GM21367 (cell line): ENCODE measurements at regions not wholly inside any gene's neighbourhood (a gene's known extent, or its start where the extent isn't known, plus 50 kb on each side); places are given as distances from the start of the nearest gene placed in this dataset.

Source experiments
- ATAC-seq: cut with Tn5 transposase; IDR thresholded peaks from one replicate; pipeline ENCODE4 v1.9.1; 2021; ENCODE audit not compliant: unreplicated experiment

DNA sequence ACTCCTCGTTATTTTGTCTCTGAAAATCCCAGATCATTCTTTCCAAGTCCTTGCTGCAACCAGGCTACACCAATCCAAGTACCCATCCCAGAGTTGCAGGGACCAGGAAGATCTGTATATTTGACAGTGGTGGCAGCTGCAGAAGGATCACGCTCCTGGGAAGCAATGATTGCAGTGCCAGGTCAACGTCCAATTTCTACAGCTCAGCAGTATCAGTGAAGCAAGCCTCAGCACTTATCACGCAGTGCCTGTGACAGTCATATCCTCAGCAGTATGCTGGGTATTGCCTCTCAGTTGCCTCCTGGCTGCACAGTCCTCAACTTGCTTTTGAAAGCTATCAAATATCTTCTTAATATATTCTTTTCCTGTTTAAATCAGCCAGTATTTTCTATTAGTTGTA is 66.7 kb downstream of the BARHL2 start:
- ATAC-seq: no peak

DNA sequence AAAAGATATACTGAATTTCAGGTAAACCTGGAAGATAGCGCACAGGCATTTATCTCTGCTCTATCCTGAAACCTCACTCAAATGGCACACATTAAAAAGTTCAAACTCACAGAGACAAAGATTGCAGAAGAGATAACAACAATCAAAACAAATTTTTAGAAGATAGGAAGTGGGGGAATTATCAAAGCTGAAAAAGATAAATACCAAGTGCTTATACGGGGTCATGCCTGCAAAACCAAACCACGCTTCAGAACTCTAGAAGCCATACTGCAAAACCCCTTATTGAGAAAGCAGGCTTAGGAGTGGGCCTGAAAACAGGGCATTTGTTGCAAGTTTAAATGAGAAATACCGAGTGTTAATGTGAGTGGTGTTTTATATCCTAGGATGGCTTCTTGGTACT is 76.8 kb downstream of the BARHL2 start:
- ATAC-seq: no peak

DNA sequence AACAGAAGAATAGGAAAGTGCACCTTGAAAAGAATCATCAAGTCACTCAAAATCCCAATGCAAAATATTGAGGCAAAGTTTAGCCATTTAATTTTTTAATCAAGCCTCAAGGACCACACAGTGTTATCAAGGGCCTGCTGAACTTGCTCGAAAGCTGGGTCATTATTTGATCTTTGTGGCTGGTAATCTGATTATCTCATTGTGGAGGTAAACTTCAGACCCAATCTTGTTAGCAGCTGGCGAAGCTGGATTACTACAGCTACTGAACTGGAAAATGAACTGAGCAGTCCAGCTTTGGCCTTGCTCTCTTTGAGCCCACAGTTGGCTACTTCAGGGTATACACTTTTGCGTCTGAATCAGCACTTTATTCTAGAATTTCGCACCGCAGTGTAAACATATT is 94.4 kb downstream of the BARHL2 start:
- ATAC-seq: no peak

DNA sequence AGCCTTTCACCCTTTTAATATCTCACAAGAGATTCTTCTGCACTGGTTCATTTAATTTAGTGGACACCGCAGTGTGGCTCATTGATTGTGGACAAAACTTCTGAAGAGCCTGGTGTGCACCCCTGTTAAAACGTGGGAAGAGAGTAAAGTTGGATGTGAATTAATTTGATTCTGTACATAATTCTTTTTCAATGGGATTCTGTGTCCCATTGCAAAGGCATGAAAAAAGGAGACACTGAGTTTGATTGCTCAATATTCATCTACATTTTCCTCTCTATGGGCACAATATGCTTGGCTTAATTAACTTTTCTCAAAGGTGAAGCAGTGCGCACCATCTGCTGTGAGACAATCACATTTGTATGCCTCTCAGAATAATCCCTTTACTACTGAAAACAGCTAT is 95.1 kb downstream of the BARHL2 start:
- no peak for ATAC-seq

DNA sequence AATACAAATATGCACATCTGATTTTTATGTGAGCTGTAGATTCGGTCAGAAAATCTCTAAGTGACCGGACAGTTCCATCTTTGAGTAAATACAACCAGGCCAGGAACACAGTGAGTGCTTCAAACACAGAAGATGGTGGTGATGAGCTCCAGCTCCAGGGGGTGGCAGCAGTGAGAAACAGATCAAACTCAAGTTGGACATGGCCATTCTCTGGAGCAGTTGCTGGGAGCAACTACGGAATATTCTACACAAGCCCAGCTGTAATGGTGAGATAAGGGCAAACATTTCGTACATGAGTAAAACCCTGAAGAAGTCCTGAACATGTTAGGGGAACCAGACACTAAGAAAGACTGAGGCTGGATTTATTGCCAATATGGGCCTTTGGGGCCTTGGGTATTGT is 100.7 kb downstream of the BARHL2 start:
- ATAC-seq: no peak

DNA sequence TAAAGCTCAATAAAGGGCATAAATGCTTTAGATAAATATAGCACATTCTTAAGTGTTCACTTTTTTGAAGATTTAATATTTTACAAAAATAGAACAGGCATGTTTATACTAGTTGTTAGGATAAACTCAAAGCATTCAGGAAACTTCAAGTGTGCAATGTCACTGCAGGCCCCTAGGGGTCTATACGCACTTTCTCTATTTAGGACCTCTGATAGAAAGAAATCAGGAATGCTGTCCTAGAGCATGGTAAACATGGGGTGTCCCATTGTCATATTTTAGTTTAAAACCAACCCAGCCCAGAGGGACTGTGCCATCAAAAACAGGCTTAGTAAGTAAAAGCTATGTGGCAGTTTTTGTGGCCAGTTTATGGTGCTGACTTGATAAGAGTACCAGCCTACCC is 102.2 kb downstream of the BARHL2 start:
- peak; percentile 58 for ATAC-seq

DNA sequence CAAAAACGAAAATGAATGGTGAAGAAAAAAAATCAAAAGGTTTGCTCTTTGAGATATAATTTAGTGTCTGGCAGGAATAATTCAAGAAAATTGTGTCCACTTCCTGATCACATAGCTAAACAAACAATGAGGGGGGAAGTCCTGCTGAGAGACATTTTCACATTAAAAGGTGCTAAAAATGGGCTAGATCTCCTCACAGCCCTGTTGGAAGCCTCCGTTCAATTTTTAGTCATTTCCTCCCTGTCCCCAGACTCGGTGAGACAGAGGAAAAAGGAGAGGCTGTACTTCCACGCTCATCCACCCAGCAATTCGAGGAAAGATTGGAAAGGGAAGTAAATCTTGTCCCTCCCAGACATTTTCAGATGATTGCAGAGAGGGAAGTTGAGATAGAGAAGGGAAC is 103.7 kb downstream of the BARHL2 start:
- ATAC-seq: no peak

DNA sequence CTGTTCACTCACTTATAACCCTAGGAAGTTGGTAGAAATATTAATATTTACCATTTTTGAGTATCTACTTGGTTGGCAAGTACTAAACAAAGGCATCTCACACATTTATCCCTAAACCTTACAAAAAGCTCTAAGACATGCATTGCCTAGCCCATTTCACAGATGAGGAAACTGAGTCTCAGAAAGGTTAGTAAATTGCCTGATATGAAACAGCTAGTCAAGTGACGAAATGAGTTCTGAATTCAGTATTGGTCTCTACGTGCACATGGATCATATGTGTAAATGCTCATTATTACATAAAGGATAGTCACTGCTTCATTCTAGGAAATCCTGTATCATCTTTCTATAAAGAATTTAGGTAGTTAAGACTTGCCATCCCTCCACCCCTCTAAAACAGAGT is 105.1 kb downstream of the BARHL2 start:
- no peak for ATAC-seq

DNA sequence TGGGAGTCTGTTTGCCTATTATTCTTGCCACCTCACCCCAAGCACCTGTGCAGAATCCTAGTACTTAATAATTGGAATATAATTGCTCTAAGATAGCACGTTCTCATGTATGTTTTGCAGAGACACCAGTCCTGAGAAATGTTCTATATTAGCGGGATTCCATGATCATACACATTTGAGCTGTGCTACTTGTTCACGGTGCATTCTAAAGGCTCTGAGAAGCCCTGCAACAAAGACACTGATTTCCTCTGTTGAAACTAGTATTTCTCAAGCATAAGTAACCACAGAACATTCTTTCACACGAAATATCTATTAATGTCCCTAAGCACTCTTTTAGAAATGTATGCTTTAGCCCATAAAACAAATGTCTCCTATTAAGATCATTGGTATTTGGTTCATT is 109.4 kb downstream of the BARHL2 start:
- no peak for ATAC-seq

DNA sequence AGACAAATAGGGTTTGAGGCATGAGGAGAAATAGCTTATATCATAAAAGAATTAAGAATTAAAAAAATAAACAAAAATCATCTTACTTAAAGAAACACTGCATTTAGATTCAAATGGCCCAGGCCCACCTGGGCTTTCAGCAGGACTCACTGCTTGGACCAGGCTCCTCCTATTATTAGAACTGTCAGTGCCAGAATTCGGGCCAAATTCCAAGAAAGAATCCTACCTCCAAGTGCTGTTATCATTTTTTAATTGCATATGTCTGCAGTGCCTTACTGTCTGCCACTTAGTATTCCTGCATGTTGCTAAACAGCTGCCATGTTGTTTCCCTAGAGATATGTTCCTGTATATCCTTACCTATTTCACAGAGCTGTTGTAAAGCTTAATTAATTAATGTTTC is 112.0 kb downstream of the BARHL2 start:
- no peak for ATAC-seq

DNA sequence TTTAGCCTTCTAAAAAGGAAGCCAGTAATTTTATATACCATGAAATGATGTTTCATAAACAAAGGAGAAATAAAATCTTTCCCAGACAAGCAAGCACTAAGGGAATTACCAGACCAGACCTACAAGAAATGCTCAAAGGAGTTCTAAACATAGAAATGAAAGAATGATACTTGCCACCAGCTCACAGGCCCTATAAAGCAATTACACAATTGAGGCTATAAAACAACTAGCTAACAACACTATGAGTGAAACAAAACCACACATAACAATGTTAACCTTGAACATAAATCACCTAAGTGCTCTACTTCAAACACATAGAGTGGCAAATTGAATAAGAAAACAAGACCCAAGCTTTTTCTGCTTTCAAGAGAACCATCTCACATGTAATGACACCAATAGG is 123.8 kb downstream of the BARHL2 start:
- ATAC-seq: no peak

DNA sequence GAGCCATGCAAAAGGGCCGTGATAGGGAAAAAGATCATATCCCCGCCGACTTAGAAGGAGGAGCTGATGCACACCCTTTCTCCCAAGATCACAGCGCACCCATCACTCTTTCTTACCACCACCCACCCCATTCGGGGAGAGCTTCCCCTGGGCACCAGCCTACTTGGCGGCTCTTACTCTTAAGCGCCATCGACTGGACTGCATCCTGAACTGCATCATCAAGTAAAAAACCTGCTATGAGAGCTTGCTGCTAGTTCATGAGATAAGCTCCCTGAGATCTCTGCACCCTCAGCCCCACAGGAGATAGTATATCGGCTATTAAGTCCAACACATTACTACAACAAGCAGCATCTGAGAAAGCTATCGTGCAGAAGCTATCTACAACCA is 125.1 kb downstream of the BARHL2 start:
- no peak for ATAC-seq

DNA sequence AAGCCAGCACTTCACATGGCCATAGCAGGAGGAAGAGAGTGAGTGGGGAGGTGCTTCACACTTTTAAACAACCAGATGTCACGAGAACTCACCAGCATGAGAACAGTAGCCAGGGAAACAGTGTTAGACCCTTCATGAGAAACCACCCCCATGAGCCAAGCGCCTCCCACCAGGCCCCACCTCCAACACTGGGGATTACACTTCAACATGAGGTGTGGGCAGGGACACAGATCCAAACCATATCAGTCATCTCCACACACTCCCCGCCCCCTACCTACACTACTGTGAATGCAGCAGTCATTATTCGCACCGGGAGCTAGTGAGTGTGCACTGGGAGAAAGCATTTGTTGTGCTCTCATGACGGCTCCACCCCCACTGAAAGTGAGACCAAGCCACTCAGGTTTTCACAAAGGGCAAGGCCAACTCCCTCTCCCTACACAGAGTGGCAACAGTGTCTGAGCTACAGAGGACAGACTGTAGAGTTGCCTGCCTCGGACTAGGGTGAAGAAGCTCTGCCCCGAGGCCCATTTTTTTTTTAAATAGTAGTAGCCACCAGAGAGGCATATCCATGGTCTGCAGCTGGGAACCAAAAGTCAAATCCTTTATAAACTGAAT is 125.6 kb downstream of the BARHL2 start:
- no peak for ATAC-seq

DNA sequence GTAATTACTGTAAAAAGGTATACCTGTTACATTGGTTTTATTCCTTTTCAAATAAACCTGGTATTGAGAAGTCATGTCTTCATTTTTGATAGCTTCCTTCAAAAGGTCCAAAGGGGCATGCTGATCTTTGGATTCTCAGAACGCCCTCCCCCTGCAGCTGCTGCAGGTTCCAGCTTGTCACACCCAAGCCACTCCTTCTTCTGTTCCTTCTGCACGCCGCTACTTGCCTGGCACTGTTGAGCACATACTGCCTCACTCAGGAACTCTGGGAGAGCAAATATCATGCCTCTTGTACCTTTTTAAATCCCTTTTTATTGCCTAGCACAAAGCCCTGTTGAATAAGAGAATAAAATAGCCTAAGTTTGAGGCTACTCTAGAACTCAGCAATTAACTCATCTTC is 136.9 kb downstream of the BARHL2 start:
- ATAC-seq: no peak

DNA sequence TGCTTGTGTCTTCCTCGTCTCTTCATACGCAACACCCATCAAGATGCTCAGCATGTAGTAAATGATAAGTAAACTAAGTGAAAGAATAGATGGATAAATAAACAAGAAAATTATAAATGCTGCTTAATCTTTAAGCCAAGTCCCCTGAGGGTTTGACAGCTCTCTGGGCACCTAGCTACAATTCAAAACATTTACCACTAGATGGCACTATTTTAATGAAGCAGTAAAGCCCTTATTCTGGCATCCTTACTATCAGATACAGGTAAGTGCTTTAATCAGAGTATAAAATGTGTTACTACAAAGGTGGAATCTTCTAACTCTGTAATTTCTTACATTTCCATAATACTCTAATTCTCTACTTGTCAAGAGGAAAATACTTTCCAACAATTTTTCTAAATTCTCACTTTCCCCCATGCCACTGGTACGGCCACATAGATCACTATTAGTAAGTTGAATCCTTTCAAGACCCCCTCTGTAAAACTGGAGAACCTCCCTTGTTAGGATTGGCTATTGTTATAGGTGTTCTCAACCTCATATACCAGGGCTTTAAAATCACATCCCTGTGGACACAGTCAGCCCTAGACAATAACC is 137.8 kb downstream of the BARHL2 start:
- ATAC-seq: peak; percentile 80

DNA sequence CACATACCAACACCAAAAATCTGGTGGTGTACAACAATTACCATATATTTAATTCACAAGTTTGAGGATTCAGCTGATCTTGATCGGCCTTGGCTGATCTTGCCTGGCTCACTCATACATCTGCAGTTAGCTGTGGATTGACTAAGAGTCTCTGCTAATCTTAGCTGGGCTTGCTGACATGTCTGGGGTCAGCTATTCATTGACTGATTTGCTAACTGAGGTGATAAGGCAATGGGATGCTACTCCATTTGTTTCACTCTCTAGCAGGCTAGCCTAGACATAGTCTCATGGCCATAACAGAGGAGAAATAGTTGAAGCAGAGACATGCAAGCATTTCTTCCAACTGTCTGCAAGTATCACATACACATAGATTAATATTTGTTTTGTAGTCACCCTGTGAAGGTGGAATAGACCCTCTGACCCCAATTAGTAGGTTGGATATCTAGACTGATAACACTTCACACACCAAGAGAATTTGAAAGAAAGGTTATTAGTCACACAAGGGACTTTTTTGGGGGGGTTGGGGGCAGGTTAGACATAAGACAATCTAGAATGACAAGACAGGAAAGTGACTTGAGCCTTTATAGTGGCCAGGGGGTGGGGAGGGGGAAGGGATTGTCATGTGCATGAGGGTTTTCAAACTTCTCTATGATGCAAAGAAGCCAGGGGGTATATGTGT is 142.3 kb downstream of the BARHL2 start:
- ATAC-seq: no peak

DNA sequence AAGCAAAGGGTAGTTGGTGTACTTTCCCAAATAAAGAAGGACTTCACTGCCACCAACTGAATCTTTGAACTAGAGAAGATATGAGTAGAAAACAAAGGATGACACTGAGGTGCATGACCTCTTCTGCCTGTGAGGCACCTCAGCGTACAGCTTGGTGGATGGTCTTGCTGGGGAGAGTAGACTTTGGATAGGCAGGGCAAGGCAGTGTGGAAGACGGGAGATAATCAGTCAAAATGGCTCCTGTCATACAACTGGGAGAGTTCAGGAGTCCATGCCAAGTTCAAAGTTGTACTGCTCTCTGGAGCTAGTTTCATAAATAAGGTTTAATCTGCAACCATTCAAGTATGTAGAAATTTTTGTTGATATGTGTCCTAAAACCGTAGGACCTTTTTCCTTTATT is 143.4 kb downstream of the BARHL2 start:
- ATAC-seq: no peak

DNA sequence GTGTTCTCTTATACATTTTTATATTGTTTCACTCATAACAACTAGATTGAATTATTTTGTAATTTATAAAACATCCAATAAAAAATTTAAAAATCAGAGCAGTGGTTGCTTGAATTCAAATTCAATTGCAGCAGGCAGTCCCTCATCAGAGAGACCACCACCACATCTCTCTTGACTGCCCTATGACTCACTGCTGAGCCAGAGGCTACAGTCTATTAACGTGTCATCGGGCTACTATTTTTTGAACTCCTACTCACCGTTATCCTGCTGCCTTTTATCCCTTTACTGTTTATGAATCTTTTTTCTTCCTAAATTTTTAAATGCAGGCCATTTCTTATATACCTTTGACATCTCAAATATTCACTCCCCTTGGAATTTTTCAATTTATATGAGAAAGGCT is 144.7 kb downstream of the BARHL2 start:
- no peak for ATAC-seq

DNA sequence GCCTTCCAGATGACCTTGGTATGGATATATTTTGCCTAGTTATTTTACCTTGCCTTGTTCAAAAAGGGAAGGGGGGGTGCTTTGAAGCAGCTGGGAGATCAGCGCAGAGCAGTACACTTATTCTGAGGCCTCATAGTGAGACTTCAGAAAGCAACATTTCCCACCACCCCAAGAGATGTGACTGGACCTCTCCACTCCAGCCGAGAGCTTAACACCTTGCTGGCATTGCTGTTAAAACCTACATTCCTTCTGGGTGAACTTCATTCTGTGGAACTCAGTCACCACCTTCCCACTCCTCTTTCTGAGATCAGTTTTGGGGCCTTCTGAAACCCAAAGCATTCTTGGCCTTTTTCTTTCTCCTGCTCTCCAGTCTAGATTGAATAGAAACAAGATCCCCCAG is 148.7 kb downstream of the BARHL2 start:
- no peak for ATAC-seq

DNA sequence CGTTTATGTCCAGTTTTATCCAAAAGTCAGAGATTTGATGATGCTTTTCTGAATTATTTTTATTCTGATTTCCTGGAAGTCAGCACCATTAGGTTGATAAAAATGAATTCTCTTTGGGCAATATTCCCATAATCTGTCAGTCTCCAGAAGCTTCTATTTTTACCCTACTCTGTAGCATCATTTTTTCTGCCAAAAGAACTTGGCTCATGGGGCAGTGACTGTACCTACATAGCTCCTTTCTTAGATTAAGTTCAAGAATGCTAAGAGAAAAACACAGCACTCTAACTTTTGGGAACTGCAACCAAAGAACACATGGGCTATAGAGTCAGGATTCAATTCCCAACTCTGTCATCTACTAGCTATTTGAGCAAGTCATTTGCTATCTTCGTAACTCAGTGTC is 152.9 kb downstream of the BARHL2 start:
- no peak for ATAC-seq

DNA sequence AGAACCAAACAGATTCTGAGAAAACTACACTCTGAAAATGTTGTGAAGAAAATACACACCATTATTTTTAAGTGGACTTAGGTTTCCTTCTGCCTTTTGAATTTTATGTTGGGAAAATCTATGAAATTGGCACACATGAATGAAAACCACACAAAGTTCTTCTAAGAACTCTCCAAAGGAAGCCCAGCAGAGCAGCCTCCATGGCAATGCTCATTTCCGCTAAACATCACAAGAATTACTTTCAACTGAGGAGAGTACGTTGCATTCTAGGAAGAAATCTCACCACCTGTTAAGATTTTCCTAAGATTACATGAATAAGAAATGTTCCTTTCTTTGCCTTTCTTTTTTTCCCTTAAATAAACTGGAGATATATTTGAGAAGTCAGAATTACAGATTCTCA is 154.2 kb downstream of the BARHL2 start:
- no peak for ATAC-seq

DNA sequence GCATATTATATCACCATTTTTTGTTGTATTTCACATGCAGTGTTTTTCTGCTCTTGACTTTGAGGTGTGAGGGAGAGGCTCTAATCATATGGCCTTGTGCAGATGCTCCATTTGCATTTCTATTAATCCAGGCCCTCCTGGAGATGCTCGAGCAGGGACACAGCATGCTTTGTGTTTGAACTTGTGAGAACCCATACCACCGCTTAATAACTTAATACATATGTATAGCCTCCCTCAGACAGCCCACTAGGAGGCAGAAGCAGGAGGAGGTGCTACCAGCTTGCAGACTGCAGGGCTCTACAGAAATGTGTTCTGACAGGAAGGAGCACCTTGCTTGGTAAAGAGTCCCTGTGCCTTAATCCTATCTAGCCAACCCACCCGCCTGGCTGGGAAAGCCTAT is 155.2 kb downstream of the BARHL2 start:
- ATAC-seq: peak; percentile 49
